Fibroblast of mammary gland (primary cell): ENCODE measurements at regions not wholly inside any gene's neighbourhood (a gene's known extent, or its start where the extent isn't known, plus 50 kb on each side); places are given as distances from the start of the nearest gene placed in this dataset.

Source experiments
- DNase-seq: peaks from one replicate; pipeline ENCODE4 v3.0.0-alpha.2; 2010; ENCODE audit warnings: low read depth
- H3K4me3 ChIP-seq: 2 replicates; pipeline ENCODE4 v1.5.1; 2011; ENCODE audit warnings: low read depth, mild to moderate bottlenecking, low read length, moderate library complexity; ENCODE audit not compliant: control insufficient read depth
- CTCF ChIP-seq: conservative IDR thresholded peaks from 2 replicates; pipeline ENCODE4 v1.5.1; 2011; ENCODE audit warnings: low read depth, low read length, inconsistent platforms; ENCODE audit not compliant: control insufficient read depth, insufficient read depth

GRCh38 chr18:75492852-75493251 lies 65.3 kb upstream of the SMIM21 start:
- H3K4me3 ChIP-seq = no peak overlapping the region
- no peak for TF ChIP-seq CTCF
- no peak for DNase-seq

- no peak for DNase-seq
- TF ChIP-seq CTCF = no peak
- no peak overlapping the region for H3K4me3 ChIP-seq
Observed at GRCh38 chr18:75491361-75491760, 63.9 kb upstream of the SMIM21 start.

- no peak for TF ChIP-seq CTCF
- DNase-seq = peak; percentile 97
- H3K4me3 ChIP-seq = no peak overlapping the region
Observed at GRCh38 chr18:75489493-75490190, 62.1 kb upstream of the SMIM21 start.

- peak; percentile 13 for DNase-seq
- TF ChIP-seq CTCF = no peak
- H3K4me3 ChIP-seq = no peak overlapping the region
Observed at GRCh38 chr18:75483662-75484061, 56.2 kb upstream of the SMIM21 start.

- DNase-seq = no peak
- TF ChIP-seq CTCF = no peak
- H3K4me3 ChIP-seq = no peak overlapping the region
Observed at GRCh38 chr18:75482880-75483279, 55.4 kb upstream of the SMIM21 start.

GRCh38 chr18:75480487-75480886 lies 53.0 kb upstream of the SMIM21 start:
- no peak for TF ChIP-seq CTCF
- DNase-seq = no peak
- no peak overlapping the region for H3K4me3 ChIP-seq
